Stimulated activated CD8-positive, alpha-beta memory T cell treated with anti-CD3 and anti-CD28 coated beads, Interleukin-4, amount 100 ng/mL, for 48 hours (primary cell): ENCODE measurements at regions not wholly inside any gene's neighbourhood (a gene's known extent, or its start where the extent isn't known, plus 50 kb on each side); places are given as distances from the start of the nearest gene placed in this dataset.

ENCODE experiments used
- DNase-seq: peaks from one replicate; pipeline ENCODE4 v3.0.0-alpha.2; 2020

DNA sequence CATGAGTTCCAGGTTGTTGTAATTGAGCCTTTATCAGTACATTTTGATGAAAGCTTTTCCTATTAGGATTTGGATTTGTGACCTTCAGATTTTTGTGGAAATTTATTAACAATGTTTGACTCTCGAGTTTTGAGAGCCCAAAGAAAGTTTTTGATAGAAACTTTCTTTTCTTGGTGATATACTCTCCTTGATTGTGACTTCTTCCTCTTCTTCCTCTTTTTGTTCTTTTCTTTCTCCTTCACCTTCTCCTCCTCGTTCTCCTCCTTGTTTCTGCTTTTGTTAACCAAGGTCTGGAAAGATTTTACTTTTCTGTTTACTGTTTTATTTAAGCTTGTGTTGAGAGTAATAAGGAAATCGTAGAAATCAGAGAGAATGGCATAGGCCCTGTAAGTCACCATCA, 182.4 kb downstream of the TRIM27 start:
- DNase-seq = no peak

DNA sequence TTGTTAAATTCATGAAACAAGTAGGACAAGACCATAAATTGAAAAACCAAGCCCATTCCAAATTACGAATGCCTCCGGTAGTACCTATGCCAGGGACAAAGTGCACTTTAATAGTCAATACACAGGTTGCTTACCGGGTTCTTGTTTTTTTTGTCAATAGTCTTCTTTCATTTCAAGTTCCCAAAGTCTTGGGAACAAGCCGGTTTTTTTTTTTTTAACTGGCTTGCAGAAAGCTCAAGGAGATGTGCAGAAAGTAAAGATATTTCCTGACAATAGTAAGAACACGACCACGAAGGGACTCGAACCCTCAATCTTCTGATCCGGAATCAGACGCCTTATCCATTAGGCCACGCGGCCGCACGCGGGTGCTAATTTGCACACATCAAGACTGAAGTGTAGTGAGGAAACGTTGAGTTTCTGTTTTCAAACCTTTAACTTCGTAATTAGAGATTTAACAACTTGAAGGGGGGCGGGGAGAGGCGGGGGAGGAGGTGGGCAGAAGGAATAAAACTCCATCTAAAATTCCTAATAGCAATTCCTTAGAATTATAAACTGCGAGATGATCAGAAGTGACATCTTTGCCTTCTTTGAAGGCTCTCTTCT, 181.0 kb downstream of the TRIM27 start:
- DNase-seq = peak; percentile 75

DNA sequence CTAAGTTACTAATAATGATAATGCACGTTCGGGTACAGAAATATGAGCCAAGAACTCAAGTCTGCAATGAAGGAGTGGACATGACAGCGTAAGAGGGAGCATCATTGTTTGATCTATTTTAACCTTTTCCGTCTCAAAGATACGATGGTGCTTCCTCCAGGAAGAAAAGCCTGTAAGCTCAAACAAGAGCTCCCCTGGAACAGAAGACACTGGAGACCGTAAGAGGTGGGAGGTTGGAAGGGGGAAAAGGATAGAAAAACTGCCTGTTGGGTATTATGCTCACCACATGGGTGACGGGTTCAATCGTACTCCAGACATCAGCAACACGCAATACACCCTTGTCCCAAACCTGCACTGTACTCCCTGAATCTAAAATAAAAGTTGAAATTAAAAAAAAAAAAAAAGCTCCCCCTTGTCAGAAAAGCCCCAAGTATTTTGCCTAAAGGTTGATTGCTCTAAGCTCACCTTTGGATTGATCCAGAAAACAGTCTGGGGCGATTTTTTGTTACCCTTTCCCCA, 180.5 kb downstream of the TRIM27 start:
- DNase-seq = no peak

DNA sequence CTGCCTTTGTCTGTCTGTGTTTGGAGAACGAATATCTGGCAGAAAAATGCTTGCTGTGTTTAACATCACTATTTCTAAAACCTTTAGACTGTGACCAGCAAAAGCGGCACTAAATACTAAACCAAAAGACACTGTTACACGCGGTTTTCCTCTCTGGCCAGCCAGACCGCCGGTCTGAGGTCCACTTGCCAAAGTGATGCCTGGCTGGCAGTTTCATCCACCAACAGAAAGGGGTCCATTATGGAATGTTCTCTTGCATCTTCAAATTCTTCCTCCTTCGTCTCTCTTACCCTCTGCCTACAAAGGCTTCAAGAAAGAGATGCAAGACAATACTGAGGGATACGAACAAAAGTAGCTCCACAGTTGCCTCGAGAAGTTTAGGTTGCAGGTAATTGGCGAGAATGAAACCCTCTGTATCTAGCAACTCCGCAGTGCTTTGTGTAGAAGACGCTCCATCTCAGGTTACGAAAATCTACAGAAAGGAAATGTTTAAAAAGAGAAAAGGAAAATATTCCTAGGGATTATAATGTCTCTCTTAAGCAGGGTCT, 176.6 kb downstream of the TRIM27 start:
- no peak for DNase-seq

DNA sequence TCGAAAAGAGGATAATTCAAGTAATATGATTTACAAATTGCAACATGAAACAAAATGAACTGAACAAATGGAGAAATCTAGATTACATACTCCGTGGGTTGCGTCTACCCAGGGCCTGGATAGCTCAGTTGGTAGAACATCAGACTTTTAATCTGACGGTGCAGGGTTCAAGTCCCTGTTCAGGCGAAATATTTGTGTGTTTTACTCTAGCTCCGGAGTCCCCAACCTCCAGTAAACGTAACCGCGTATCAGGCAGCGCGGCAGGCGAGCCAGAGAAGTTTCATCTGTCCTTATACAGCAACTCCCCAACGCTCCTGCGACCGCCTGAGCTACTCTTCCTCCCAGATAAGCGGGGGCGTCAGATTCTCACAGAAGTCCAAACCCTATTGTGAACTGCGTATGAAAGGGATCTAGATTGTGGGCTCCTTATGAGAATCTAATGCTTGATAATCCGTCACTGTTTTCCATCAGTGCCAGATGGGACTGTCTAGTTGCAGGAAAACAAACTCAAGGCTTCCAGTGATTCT, 176.1 kb downstream of the TRIM27 start:
- DNase-seq = peak; percentile 26

DNA sequence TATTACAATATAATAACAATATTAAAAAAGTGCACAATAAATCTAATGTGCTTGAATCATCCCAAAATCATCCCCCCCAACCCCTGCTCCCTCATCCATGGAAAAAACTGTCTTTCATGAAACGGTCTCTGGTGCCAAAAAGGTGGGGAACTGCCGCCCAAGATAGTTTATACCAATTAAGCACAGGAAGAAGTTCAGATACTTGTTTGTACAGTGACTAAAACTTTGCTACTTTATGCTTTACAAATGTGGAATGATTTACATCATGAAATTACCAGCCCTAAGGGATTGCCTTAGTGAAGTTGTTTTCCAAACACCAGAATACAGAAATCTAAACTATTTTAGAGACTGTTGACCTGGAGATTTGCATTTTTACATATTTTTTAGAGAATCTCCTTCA, 175.6 kb downstream of the TRIM27 start:
- no peak for DNase-seq

DNA sequence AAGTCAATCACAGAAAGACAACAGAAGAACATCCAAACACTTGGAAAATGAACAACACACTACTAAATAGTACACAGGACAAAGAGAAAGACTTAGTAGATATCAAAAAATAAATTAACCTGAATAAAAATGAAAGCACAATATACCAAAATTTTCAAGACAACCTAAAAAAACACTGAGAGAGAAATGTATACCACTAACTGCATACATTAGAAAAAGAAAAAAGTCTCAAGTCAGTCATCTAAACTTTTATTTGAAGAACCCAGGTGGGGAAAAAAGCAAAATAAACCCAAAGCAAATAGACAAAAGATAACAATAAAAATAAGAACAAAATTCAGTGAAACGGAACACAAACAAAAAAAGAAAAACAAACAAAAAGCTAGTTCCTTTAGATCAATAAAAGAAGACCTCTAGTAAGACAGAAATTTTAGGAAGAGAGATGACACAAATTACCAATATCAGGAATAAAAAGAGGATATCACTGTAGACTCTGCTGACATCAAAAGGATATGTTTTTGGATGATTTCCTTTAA, 172.8 kb downstream of the TRIM27 start:
- DNase-seq = no peak

DNA sequence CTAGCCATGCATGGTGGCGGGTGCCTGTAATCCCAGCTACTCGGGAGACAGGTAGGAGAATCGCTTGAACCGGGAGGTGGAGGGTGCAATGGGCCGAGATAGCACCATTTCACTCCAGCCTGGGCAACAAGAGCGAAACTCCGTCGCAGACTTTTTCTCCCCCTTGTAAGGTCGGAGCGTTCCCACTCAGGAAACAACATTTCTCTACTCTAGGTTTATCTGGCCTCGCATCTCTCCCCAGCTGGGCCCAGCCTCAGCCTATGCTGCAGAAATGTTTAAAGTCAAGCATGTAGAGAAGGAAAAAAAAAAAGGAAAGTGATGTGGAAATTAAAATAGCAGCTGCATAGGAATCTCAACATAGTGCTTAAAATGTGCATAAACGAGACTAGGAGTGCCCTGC, 172.3 kb downstream of the TRIM27 start:
- DNase-seq = no peak

DNA sequence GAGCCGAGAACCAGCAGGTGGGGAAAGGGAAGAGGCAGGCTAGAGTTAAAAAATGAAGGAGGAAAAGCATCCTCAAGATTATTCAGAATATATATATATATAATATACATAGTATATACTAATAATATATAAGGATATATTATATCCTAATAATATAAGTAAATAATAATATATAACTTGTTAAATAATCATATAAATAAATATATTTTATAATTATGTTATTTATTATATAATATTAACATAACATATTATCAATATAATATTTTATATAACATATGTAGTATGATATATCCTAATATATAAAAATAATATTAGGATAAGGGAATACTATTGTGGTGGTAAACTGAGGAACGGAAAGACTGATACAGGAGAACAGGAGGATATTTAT, 171.8 kb downstream of the TRIM27 start:
- DNase-seq = no peak

DNA sequence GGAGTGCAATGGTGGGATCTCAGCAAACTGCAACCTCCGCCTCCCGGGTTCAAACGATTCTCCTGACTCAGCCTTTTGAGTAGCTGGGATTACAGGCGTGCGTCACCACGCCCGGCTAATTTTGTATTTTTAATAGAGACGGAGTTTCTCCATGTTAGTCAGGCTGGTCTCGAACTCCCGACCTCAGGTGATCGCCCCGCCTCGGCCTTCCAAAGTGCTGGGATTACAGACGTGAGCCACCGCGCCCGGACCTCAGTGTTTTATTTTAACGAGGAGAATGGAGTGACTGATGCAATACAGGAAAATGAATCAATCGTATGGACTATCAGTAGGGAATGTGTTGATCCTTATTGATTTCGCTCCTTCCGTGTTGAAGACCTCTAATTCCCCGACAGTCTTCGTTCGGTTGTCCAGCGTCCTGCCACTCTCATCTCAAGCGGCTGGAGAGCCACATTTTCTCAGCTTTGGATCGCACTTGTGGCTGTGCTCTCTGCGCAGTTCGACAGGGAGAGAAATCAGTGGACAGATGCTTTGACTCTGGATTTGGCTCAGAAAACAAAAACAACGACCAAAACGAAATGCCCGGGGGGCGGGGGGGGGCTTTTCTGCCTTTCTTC, 166.2 kb downstream of the TRIM27 start:
- DNase-seq = no peak

DNA sequence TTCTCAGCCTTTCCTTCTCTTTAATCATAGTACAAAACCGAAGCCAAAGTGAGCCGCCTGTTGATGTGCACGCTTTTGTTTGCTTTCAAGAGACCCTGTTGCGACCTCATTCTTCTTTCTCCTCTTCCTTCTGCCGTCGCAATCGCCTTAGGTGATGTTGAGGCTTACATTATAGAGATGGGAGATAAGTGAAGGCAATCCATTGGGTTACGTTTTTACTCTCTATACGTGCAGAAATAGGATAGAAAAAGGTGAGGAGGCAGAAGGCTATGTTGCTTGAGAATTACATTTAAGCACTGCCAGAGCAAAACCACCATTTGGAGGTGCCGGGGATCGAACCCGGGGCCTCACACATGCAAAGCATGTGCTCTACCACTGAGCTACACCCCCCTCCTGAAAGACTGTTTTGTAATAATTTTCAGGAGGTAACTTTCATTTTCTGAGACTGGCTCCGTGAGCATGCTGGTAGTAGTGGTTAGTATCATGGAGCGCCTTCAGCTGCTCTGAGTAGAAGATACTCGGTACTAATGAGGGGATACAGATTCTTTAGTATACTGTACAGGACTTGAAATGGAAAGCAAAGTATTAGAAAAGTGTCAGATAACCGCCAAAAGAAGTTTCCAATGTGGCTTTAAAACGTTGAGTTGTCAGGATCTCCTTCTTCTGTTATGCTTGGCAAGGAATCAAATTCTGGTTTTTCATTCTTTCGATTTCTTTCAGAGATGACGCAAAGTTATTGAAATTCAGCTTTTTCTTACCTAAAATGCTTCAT, 165.6 kb downstream of the TRIM27 start:
- DNase-seq = peak; percentile 45

DNA sequence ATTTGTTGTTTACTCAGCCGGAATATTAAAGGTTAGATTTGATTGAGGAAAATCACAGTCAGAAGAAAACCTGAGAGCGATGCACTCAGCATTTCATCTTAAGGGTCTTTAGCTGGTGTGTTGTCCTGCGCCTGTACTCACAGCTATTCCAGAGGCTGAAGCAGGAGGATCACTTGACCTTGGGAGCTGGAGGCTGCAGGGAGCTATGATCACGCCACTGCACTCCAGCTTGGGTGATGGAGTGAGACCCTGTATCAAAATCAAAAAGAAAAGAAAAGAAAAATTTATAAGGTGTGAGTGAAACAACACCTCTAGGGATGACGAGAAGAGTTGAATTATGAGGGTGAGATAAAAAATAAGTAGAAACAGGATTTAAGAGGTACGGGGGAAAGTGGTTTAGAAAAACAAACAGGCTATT, 165.0 kb downstream of the TRIM27 start:
- no peak for DNase-seq

DNA sequence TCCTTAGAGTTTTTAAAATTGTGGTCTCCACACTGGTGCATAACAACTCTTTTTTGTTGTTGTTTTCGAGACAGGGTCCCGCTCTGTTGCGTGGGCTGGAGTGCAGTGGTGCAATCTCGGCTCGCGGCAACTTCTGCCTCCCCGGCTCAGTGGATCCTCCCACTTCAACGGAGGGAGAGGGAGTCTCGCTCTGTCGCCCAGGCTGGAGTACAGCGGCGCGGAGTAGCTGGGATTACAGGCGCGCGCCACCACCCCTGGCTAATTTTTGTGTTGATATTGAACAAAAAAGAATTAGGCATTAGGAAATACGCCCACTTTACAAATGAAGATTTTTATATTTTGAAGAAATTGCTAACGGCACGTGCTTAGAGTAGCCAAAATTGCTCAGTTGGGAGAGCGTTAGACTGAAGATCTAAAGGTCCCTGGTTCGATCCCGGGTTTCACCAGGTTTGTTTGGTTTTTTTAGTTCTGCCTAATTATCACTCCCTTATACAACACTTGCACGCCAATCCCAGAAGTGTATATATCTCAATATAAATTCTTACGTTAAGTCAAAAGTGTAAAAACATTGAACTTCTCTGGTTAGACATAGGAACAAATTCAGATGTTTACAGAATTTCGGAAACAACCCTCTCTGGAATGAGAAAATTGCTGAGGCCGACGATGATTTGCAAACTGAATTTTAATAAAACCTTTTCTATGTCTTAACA, 159.6 kb downstream of the TRIM27 start:
- DNase-seq = no peak

DNA sequence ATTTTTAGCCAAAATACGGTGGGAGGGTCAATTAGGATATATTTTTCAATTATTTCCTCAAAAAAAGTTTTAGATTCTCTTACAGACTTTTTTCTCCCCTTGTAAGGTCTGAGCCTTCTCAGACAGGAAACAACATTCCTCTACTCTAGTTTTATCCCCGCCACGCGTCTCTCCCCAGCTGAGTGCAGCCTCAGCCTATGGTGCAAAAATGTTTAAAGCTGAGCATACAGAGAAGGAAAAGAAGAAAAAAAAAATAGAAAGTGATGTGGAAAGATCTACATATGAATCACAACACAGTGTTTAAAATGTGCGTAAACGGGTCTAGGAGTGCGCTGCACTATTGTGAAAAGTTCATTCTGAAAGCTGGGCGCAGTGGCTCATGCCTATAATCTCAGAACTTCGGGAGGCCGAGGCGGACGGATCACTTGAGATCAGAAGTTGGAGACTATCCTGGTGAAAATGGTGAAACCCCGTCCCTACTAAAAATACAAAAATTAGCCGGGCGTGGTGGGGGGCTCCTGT, 159.0 kb downstream of the TRIM27 start:
- no peak for DNase-seq

DNA sequence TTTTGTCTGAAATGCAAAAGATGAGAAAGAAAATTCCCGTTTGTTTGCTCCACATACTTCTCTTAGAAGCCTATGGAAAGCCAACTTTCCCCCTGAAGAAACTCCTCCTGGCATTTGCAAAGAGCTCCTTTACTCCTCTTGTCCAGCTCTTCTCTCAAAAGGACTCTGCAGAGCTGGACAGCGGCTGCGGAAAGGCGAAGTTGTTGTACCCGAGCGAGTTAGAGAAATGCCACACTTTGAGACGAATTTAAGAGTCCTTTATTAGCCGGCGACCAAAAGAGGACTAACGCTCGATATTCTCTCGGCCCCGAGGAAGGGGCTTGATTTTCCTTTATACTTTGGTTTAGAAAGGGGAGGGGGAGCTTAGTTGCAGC, 157.8 kb downstream of the TRIM27 start:
- no peak for DNase-seq

DNA sequence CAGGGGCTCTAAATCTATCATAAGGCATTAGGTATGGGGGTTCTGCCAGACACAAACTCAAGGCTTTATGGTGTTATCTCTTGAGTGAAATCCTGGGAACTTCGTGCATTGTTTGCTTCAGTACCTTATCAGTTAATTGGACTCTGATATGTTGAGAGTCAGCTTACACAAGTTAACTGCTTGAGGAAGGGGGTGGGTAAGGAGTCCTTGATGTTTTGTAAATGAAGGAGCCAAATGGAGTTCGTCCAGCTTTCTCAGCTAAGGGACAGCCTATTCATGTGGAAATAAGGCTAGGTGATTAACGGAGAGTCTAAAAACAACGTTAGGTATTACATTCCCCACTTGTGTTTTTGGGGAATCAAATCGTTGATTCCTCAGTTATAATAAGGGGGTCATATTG, 157.4 kb downstream of the TRIM27 start:
- no peak for DNase-seq

DNA sequence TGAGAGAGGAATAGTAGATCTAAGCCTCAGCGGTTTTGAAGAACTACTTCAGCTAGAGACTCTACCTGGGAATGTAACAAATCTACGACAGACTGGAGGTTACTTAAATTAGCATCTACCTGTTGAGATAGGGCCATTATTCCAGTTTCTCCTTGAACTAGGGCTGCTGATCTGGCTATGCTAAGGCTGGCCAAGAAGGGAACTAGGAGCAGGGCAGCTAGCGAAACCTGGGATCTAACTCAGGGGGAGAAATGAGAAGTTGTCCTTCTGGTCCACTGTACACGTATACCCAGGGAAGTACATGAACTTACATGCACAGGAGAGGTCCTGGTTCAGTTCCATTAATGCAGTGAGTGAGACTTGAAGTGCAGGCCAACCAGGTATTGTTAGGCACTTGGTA, 156.7 kb downstream of the TRIM27 start:
- DNase-seq = no peak

DNA sequence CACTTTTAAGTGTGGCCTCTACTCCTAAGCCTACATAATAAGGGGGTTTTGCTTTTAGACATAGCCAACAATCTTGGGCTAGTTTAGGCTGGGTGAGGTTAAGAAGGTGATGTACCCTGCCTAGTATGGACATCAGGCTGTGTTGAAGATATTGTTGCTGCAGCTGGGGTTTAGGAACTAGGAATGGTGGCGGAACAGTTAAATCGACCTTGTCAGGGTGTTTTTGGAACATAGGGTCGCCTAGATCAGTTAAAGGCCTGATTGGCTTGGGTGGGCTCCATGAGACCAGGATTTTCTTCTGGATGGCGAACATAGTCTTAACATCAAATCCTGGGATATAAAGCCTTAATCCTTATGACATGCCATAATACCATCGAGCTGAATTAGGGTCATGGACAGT, 156.1 kb downstream of the TRIM27 start:
- DNase-seq = no peak

DNA sequence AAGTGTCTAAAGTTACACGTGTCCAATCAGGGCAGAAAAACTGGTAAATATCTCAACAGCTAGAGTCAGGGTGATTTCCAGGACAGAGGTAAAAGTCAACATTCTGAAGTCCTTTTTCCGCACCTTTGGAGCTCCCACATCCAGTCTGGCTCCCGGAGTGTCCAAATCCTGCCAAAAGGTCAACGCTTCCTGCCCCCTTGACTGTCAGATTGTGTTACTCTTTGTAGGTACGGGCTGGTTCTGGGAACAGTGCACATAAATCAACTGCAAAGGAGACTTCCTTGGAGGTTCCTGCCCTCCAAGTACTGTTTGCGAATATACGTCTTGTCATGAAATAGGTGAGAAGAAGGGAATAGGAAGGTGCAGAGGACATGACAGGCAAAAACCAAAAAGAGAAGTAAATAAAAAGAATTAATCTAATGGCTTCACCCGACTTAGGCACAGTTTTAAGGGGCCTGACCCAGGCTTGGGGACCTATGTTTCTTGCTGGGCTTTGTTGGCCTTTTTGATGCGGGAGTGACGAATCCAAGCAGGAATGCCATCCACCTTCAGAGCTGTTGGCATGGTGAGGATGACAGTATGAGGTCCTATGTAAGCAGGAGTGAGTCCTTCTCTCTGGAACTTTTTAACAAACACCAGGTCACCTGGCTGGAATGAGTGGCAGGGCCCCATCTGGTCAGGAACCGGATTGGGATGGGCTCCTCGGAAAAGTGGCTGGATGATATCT, 155.4 kb downstream of the TRIM27 start:
- no peak for DNase-seq

DNA sequence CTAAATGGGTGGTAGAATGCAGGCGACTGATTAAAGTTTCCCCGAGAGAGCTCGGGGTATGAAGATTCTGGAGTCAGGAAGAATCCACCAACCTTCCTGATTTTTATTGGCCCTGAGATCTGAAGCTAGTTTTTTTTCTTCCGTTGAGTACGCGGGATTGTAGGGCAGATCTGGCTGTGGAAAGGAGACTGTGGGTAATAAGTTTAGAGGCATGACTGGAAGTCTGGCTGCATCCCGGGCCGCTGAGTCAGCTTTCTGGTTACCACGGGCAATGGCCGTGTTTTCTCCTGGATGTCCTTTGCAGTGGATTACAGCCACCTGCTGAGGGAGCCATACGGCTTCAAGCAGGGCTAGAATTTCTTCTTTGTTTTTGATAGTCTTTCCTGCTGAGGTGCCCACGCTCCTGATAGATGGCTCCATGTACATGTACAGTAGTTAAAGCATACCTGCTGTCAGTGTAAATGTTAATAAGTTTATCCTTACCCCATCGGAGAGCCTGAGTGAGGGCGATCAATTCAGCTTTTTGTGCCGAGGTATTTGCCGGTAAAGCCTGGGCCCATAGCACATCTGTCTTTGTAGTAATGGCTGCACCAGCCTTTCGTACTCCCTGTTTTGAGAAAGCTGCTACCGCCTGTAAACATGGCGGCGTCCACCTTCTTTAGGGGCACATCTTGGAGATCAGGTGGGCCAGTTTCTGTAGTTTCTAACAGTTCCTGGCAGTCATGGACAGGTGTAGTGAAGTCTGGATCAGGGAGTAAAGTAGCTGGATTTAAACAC, 154.0 kb downstream of the TRIM27 start:
- DNase-seq = no peak

DNA sequence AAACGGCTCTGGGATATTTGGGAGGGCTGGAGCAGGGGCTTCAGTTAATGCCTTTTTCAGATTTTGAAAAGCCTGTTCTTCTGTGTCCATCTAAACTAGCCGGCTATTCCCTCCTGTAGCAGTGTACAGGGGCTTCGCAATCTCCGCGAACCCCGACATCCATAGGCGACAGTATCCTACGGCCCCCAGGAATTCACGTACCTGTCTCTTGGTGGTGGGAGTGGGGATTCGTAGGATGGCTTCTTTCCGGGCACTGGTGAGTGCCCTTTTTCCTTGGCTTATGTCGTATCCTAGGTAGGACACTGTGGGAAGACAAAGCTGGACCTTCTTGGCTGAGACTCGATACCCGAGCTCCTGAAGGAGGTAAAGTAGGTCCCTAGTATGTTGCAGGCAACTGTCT, 153.1 kb downstream of the TRIM27 start:
- DNase-seq = no peak
